ENCODE measurements at regions not wholly inside any gene's neighbourhood (a gene's known extent, or its start where the extent isn't known, plus 50 kb on each side); places are given as distances from the start of the nearest gene placed in this dataset.
"Not testable (repeated sequence)": the region's sequence is repeated elsewhere in the genome, so short reads cannot be mapped to it uniquely, and the experiment has no call there.

GRCh38 chr11:10991393-10991792 lies 133.5 kb upstream of the ZBED5 start:
- DNase-seq (ENCODE audit: low read depth, low spot score) = no peak
- no peak overlapping the region for H3K4me3 ChIP-seq (ENCODE audit: low read length)

GRCh38 chr11:10990637-10991193 lies 132.9 kb upstream of the ZBED5 start:
- no peak for DNase-seq (ENCODE audit: low read depth, low spot score)
- H3K4me3 ChIP-seq (ENCODE audit: low read length) = no peak overlapping the region

- no peak for DNase-seq (ENCODE audit: low read depth, low spot score)
- H3K4me3 ChIP-seq (ENCODE audit: low read length) = no peak overlapping the region
Measured at GRCh38 chr11:10990160-10990559, 132.3 kb upstream of the ZBED5 start.

GRCh38 chr11:10986006-10986405 lies 128.2 kb upstream of the ZBED5 start:
- DNase-seq (ENCODE audit: low read depth, low spot score) = peak; percentile 39
- no peak overlapping the region for H3K4me3 ChIP-seq (ENCODE audit: low read length)

DNA sequence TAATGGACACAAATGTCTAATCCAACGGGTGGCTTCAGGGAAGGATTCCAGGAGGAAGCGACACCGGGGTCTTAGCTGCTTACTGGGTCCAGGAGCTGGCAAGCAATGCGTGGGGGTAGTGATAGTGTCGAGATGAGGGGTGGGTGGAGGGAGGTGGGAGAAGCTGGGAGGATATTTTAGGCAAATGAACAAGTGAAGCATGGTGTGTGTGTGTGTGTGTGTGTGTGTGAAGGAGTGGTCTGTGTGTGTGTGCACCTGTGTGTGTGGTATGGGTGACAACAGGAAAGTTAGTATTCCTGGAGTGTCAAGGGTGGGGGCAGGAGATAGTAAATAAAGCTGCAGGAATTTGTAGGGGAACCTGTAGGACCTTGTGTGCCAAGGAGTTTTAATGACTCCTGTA lies 126.9 kb upstream of the ZBED5 start:
- DNase-seq (ENCODE audit: low read depth, low spot score) = no peak
- no peak overlapping the region for H3K4me3 ChIP-seq (ENCODE audit: low read length)

DNA sequence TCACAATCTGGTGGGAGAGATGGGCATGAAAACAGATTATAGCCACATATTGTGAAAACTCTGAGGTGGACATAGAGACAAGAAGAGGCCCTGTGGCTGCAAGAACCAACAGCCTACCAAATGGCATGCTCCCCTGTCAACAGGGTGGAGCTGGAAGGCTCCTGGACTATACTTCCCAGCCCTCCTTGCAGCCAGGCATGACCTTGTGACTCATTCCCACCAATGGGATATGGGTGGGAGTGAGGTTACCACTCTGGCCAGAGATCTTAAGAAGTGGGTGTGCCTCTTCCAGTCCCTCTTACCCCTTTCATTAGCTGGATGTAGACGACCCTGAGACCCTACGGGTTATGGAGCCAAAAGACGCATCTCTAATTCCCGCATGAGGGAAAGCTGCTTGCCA lies 126.4 kb upstream of the ZBED5 start:
- no peak for DNase-seq (ENCODE audit: low read depth, low spot score)

DNA sequence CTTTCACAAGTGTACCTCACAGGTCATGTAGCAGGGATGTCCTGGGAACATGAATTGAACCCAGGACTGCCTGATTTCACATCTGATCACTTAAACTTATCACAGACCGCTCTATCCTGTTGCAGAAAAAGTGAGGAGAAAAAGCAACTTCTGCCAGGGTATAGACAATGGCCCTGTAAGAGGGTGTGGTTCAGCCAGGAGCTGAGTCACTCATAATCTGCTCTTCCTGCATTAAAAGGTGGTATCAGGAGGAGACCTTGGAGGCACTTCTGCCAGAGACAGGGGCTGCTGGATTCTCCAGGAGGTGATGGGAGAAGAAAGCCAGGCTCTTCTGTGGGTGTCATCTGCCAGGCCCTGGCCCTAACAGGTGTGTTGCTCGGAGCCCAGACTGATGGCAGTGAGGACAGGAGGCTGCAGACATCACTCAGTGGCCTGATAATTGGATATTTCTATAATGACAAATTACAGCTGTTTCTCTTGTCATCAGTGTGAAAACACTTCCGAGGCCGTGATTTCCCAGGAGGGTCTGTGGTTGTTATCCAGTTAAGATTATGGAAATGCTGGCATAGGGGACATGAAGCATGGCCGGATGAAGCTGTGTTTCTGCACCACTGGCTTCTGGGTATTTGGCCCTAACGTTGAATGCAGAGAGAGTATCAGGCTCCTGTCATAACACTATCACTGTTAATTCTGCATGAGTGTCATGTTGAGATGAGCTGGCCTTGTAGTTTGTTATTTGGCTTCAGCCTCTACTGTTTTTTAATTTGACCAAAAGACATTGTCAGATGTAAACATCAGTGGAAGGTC lies 125.1 kb upstream of the ZBED5 start:
- H3K4me3 ChIP-seq (ENCODE audit: low read length) = no peak overlapping the region
- DNase-seq (ENCODE audit: low read depth, low spot score) = no peak

More for the DNA sequence above, 126.4 kb upstream of the ZBED5 start:
- H3K4me3 ChIP-seq (ENCODE audit: low read length) = no peak overlapping the region

DNA sequence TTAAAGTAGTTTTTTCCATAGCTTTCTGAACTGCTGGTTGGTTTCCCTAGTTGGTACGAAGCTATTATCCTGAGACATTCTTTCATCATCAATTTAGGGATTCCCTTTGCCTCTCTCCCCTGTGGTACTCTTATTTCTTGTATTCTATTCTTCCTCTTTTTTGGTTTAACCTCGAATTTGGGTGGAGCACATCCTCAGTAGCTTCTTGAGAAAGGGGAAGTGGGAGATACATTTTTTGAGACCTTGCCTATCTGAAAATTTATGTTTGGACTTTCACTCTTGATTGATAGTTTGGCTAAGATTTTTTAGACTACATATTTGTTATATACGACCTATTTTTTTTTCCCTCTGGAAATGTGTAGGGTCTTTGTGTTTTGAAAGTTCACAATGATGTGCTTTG lies 121.7 kb upstream of the ZBED5 start:
- DNase-seq (ENCODE audit: low read depth, low spot score) = no peak

DNA sequence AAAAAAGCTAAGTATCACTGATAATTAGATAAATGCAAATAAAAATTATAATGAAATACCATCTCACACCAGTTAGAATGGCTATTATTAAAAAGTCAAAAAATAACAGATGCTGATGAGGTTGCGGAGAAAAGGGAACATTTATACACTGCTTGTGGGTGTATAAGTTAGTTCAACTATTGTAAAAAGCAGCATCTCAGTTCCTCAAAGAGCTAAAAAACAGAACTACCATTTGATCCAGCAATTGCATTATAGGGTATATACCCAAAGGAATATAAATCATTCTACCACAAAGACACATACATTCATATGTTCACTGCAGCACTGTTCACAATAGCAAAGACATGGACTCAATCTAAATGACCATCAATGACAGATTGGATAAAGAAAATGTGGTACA lies 120.3 kb upstream of the ZBED5 start:
- DNase-seq (ENCODE audit: low read depth, low spot score) = no peak

More for the DNA sequence above, 121.7 kb upstream of the ZBED5 start:
- H3K4me3 ChIP-seq (ENCODE audit: low read length) = no peak overlapping the region

GRCh38 chr11:10975287-10975721 lies 117.5 kb upstream of the ZBED5 start:
- DNase-seq (ENCODE audit: low read depth, low spot score) = no peak
- no peak overlapping the region for H3K4me3 ChIP-seq (ENCODE audit: low read length)

More for the DNA sequence above, 120.3 kb upstream of the ZBED5 start:
- H3K4me3 ChIP-seq (ENCODE audit: low read length) = no peak overlapping the region

DNA sequence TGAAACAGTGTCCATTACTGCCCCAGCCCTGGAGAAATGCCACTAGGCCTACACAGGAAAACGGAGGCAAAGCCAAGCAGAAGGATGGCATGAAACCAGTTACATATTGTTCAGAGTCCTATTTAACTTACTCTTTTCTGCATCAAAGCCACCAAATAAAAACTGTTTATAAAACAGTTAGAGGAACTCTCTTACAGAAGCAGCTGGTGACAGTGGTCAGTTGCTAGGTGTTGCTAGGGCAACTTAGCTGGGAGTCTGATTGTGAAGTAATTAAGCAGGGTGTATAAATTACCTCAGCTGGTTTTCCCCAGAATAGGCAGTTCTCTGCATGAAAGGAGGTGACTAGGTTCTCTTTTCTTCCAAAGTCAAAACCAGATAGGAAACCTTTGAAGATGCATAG lies 115.6 kb upstream of the ZBED5 start:
- H3K4me3 ChIP-seq (ENCODE audit: low read length) = no peak overlapping the region
- no peak for DNase-seq (ENCODE audit: low read depth, low spot score)

DNA sequence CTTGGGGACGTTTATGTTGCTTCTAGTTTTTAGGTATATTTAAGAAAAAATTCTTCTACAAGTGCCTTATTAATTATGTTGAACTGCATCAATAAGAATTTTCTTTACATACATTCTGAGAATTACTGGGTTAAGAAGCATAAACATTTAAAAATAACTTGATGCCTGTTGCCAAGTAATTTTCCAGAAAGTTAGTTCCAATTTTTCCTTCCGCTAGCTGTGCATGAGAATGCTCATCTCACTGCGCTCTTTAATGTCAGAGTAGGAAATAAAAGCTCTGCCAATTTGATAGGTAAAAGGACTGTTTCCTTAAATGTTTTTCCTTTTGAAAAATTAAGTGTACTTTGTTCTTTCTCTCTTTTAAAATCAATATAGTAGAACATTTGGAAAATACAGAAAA lies 113.1 kb upstream of the ZBED5 start:
- DNase-seq (ENCODE audit: low read depth, low spot score) = no peak
- no peak overlapping the region for H3K4me3 ChIP-seq (ENCODE audit: low read length)

GRCh38 chr11:10969387-10969786 lies 111.5 kb upstream of the ZBED5 start:
- no peak overlapping the region for H3K4me3 ChIP-seq (ENCODE audit: low read length)
- no peak for DNase-seq (ENCODE audit: low read depth, low spot score)

- not testable (repeated sequence) for H3K4me3 ChIP-seq (ENCODE audit: low read length); DNase-seq (ENCODE audit: low read depth, low spot score)
Measured at GRCh38 chr11:10956884-10957283, 99.0 kb upstream of the ZBED5 start.

DNA sequence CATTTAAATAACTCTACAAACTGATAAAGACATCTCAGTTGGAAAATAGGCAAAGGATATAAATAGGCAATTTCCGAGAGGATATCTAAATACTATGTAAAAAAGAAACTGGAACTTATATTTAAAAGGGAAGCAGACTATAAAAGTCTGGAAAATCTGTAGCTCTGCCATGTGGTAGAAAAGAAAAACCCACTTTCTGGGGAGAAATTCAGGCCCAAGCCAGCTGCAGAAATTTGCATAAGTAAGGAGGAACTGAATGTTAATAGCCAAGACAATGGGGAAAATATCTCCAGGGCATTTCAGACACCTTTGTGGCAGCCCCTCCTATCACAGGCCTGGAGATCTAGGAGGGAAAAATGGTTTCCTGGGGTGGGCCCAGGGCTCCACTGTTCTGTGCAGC lies 97.8 kb upstream of the ZBED5 start:
- no peak for DNase-seq (ENCODE audit: low read depth, low spot score)
- H3K4me3 ChIP-seq (ENCODE audit: low read length) = no peak overlapping the region

DNA sequence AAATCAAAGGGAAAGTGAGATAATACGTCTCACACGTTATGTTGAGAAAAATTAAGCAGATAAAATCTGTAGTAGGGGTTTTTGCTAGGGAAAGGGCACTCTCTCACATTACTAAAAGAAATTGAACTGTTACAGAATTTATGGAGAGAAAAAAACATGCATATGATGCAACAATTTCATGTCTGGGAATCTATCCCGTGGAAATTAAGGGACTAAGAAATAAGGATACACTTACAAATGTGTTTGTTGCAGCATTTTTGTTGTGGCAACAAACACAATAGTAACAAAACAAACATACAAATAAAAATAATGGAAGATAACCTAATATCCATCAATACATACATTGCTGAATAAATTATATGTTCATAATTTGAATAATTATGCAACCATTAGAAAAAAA lies 96.3 kb upstream of the ZBED5 start:
- no peak overlapping the region for H3K4me3 ChIP-seq (ENCODE audit: low read length)
- no peak for DNase-seq (ENCODE audit: low read depth, low spot score)

GRCh38 chr11:10952872-10953271 lies 95.0 kb upstream of the ZBED5 start:
- DNase-seq (ENCODE audit: low read depth, low spot score) = no peak

GRCh38 chr11:10947935-10948334 lies 90.1 kb upstream of the ZBED5 start:
- H3K4me3 ChIP-seq (ENCODE audit: low read length); DNase-seq (ENCODE audit: low read depth, low spot score): not testable (repeated sequence)

More at GRCh38 chr11:10952872-10953271, 95.0 kb upstream of the ZBED5 start:
- no peak overlapping the region for H3K4me3 ChIP-seq (ENCODE audit: low read length)

DNA sequence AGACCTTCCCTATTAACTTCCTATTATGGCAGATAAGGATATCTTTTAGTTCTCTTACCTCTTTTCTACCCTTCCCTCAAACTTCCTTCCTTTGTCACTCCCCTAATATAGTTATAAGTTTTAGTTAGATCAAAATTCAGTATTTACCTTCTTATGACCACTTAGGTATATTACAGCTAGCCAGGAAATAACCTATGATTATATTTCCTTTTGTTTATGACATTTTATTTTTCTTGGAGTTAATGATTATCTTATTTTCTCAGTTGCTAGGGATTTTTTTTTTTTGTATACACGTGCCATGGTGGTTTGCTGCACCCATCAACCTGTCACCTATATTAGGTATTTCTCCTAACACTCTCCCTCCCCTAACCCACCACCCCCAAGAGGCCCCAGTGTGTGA lies 88.2 kb upstream of the ZBED5 start:
- no peak overlapping the region for H3K4me3 ChIP-seq (ENCODE audit: low read length)
- DNase-seq (ENCODE audit: low read depth, low spot score) = no peak

GRCh38 chr11:10945196-10945595 lies 87.3 kb upstream of the ZBED5 start:
- DNase-seq (ENCODE audit: low read depth, low spot score) = no peak
- no peak overlapping the region for H3K4me3 ChIP-seq (ENCODE audit: low read length)

DNA sequence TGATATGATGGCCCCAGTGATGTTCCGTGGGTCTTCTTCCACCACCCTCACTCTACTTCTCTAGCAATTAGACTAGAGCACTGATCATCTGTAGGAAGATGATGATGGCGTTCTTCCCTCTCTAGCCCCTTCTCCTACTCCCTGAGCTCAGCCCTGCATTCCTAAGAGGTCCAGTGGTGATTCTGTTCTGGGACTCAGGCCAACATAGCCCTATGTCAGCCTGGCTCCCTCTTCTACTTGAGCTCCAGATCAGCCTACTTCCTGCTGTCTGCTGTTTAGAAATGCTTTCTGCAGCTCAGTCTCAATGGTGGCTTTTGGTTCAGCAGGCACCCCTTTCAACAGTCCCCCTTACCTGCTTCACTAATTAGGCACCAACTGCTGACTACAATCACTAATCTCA lies 86.1 kb upstream of the ZBED5 start:
- no peak for DNase-seq (ENCODE audit: low read depth, low spot score)
- H3K4me3 ChIP-seq (ENCODE audit: low read length) = no peak overlapping the region
